ENCODE measurements at regions not wholly inside any gene's neighbourhood (a gene's known extent, or its start where the extent isn't known, plus 50 kb on each side); places are given as distances from the start of the nearest gene placed in this dataset.

GRCh38 chr9:84463272-84463671 lies 122.7 kb upstream of the SLC28A3 start:
- no peak for TF ChIP-seq MYC (IDR thresholded peaks at IDR 0.05; ENCODE audit: low read depth, low read length)
- no peak for TF ChIP-seq CTCF (IDR thresholded peaks at IDR 0.05; ENCODE audit: low read depth, low read length)
- no peak for TF ChIP-seq POLR2A (IDR thresholded peaks at IDR 0.05; ENCODE audit: extremely low read depth, insufficient read length)
- no peak for TF ChIP-seq MAX (IDR thresholded peaks at IDR 0.05; ENCODE audit: low read depth, low read length)
